WTC11 (cell line): ENCODE measurements at regions not wholly inside any gene's neighbourhood (a gene's known extent, or its start where the extent isn't known, plus 50 kb on each side); places are given as distances from the start of the nearest gene placed in this dataset.
A peak's percentile ranks its signal among the peaks of the same experiment; 100 is the strongest.

Experiments used
- ATAC-seq: fragments of 200-7000 bp; cut with Tn5 transposase; 2 replicates; pipeline ENCODE4 v1.10.0; 2021; ENCODE audit warnings: mild to moderate bottlenecking, moderate library complexity
- CTCF ChIA-PET: fragments of 300-600 bp; sonication (Branson Sonifier 250); formaldehyde crosslinking; loops from one replicate; lab custom pipeline; 2021; ENCODE audit warnings: antibody characterized with exemption; lab: Charles Lee
- POLR2A ChIA-PET: fragments of 350-600 bp; sonication (Branson Sonifier 250); formaldehyde crosslinking; loops from one replicate; lab custom pipeline; 2021; ENCODE audit warnings: antibody characterized with exemption; lab: Charles Lee
- DNase-seq: peaks from one replicate; pipeline ENCODE4 v3.0.0; 2021; ENCODE audit warnings: low spot score
- H3K27ac Mint-ChIP-seq: 2 replicates; pipeline ENCODE4 v1.8.0; 2021; ENCODE audit warnings: mixed read lengths
- H3K27me3 Mint-ChIP-seq: 2 replicates; pipeline ENCODE4 v1.8.0; 2021; ENCODE audit warnings: low read depth, mild to moderate bottlenecking, moderate library complexity, mixed read lengths
- H3K36me3 Mint-ChIP-seq: 2 replicates; pipeline ENCODE4 v1.8.0; 2021; ENCODE audit warnings: mixed read lengths
- H3K4me1 Mint-ChIP-seq: 2 replicates; pipeline ENCODE4 v1.8.0; 2022; ENCODE audit warnings: mixed read lengths
- H3K4me3 Mint-ChIP-seq: 2 replicates; pipeline ENCODE4 v1.8.0; 2021; ENCODE audit warnings: mild to moderate bottlenecking, moderate library complexity, mixed read lengths
- H3K9me3 Mint-ChIP-seq: 2 replicates; pipeline ENCODE4 v1.8.0; 2021; ENCODE audit warnings: mixed read lengths
- ATF2 ChIP-seq: sonication (generic); formaldehyde crosslinking; IDR thresholded peaks from 2 replicates; pipeline ENCODE4 v1.8.1; 2022; ENCODE audit warnings: low read depth, missing genetic modification reagents, borderline replicate concordance
- GRHL2 ChIP-seq: fragments of 250-450 bp; sonication (Bioruptor Pico); IDR thresholded peaks from 2 replicates; pipeline ENCODE4 v1.8.0; 2022; ENCODE audit warnings: mild to moderate bottlenecking, moderate library complexity; ENCODE audit not compliant: insufficient replicate concordance, severe bottlenecking
- HMGXB4 ChIP-seq: sonication (generic); formaldehyde crosslinking; IDR thresholded peaks from 2 replicates; pipeline ENCODE4 v1.8.1; 2023; ENCODE audit warnings: mild to moderate bottlenecking, moderate library complexity, missing genetic modification reagents
- MAX ChIP-seq: sonication (generic); formaldehyde crosslinking; IDR thresholded peaks from 2 replicates; pipeline ENCODE4 v1.8.0; 2022; ENCODE audit warnings: mild to moderate bottlenecking, missing genetic modification reagents
- MLX ChIP-seq: sonication (generic); formaldehyde crosslinking; IDR thresholded peaks from 2 replicates; pipeline ENCODE4 v1.8.1; 2023; ENCODE audit warnings: mild to moderate bottlenecking, missing genetic modification reagents, moderate library complexity
- USF2 ChIP-seq: sonication (generic); formaldehyde crosslinking; IDR thresholded peaks from 2 replicates; pipeline ENCODE4 v1.8.1; 2023; ENCODE audit warnings: mild to moderate bottlenecking, missing genetic modification reagents, moderate library complexity
- ZNF219 ChIP-seq: sonication (generic); formaldehyde crosslinking; IDR thresholded peaks from 2 replicates; pipeline ENCODE4 v1.8.0; 2023; ENCODE audit warnings: missing genetic modification reagents, mild to moderate bottlenecking, borderline replicate concordance
- ZNF317 ChIP-seq: sonication (generic); formaldehyde crosslinking; IDR thresholded peaks from 2 replicates; pipeline ENCODE4 v1.8.1; 2023; ENCODE audit warnings: low read depth, mild to moderate bottlenecking, moderate library complexity, missing genetic modification reagents, borderline replicate concordance
- ZNF671 ChIP-seq: fragments of 250-450 bp; sonication (Bioruptor Pico); IDR thresholded peaks from 2 replicates; pipeline ENCODE4 v1.8.0; 2021; ENCODE audit warnings: mild to moderate bottlenecking
- ZSCAN18 ChIP-seq: fragments of 250-450 bp; sonication (Bioruptor Pico); IDR thresholded peaks from 2 replicates; pipeline ENCODE4 v2.1.2; 2022; ENCODE audit warnings: mild to moderate bottlenecking, moderate library complexity

- TF ChIP-seq HMGXB4 (CRISPR knock-in tag) (peak; percentile 66; the same call in 1 of the 2 replicates), ATF2 (CRISPR knock-in tag) (no peak), MLX (no peak), GRHL2 (CRISPR knock-in tag) (no peak), ZNF317 (CRISPR knock-in tag) (no peak), ZSCAN18 (no peak)
Observed at GRCh38 chr2:45169339-45170190, 160.3 kb upstream of the SIX2 start (continued).

- Mint-ChIP-seq H3K27me3 (peaks cover 72% of the 10 kb centered on the region), H3K36me3 (no peaks in the 10 kb centered on the region), H3K4me1 (peaks cover 36% of the 10 kb centered on the region), H3K27ac (no peak overlapping the region), H3K9me3 (no peaks in the 10 kb centered on the region), H3K4me3 (peak overlapping the region; percentile 78)
- TF ChIP-seq USF2 (no peak), MAX (CRISPR knock-in tag) (0 out of 2 replicates have a peak, but pooled peaks have one; percentile 11)
- DNase-seq (peak; percentile 43), ATAC-seq (peak; percentile 2)
- POLR2A ChIA-PET, result interaction anchor here (0.7 kb wide), 3 partner anchors 90 to 219 kb away, joined by 3 read pairs; no protein-coding TSS in a partner anchor
- CTCF ChIA-PET, result interaction anchor here (0.7 to 2.3 kb wide), 5 partner anchors 155 to 442 kb away, joined by 3 to 14 read pairs (median 6); partner anchors contain the start of gene SRBD1
Observed at GRCh38 chr2:45168711-45169338, 159.6 kb upstream of the SIX2 start.

GRCh38 chr2:45167920-45168629, 158.8 kb upstream of the SIX2 start:
- Mint-ChIP-seq H3K36me3 (no peaks in the 10 kb centered on the region), H3K9me3 (no peaks in the 10 kb centered on the region), H3K27me3 (peaks cover 69% of the 10 kb centered on the region), H3K4me3 (peak overlapping the region; percentile 78), H3K4me1 (peaks cover 36% of the 10 kb centered on the region), H3K27ac (no peak overlapping the region)
- POLR2A ChIA-PET, result interaction anchor here (0.7 kb wide), 3 partner anchors 91 to 218 kb away, joined by 3 read pairs; no protein-coding TSS in a partner anchor
- DNase-seq (no peak), ATAC-seq (no peak)
- CTCF ChIA-PET, result interaction anchor here (0.6 to 2.3 kb wide), 4 partner anchors 154 to 186 kb away, joined by 3 to 7 read pairs (median 5); no protein-coding TSS in a partner anchor
- TF ChIP-seq ZNF671 (CRISPR knock-in tag) (no peak), MAX (CRISPR knock-in tag) (0 out of 2 replicates have a peak, but pooled peaks have one; percentile 0), ZNF219 (CRISPR knock-in tag) (no peak)
